A172 (cell line): ENCODE measurements at regions not wholly inside any gene's neighbourhood (a gene's known extent, or its start where the extent isn't known, plus 50 kb on each side); places are given as distances from the start of the nearest gene placed in this dataset.

Experiments used
- DNase-seq: peaks from one replicate; pipeline ENCODE4 v3.0.0-alpha.2; 2015; ENCODE audit warnings: low spot score

GRCh38 chr1:234536741-234537140, 57.8 kb upstream of the TARBP1 start:
- no peak for DNase-seq

GRCh38 chr1:234535763-234536515, 57.0 kb upstream of the TARBP1 start:
- DNase-seq: no peak

GRCh38 chr1:234535218-234535617, 56.2 kb upstream of the TARBP1 start:
- no peak for DNase-seq

GRCh38 chr1:234533975-234534876, 55.2 kb upstream of the TARBP1 start:
- DNase-seq: no peak

- peak; percentile 38 for DNase-seq
Measured at GRCh38 chr1:234533034-234533891, 54.3 kb upstream of the TARBP1 start.

GRCh38 chr1:234532503-234532922, 53.5 kb upstream of the TARBP1 start:
- DNase-seq: no peak

GRCh38 chr1:234531151-234531635, 52.2 kb upstream of the TARBP1 start:
- no peak for DNase-seq

GRCh38 chr1:234530672-234531071, 51.7 kb upstream of the TARBP1 start:
- no peak for DNase-seq

- peak; percentile 63 for DNase-seq
Measured at GRCh38 chr1:234529950-234530237, 50.9 kb upstream of the TARBP1 start.

GRCh38 chr1:234529095-234529949, 50.3 kb upstream of the TARBP1 start:
- DNase-seq: no peak
